H1 (cell line): ENCODE measurements at regions not wholly inside any gene's neighbourhood (a gene's known extent, or its start where the extent isn't known, plus 50 kb on each side); places are given as distances from the start of the nearest gene placed in this dataset.
"Not testable (repeated sequence)": the region's sequence is repeated elsewhere in the genome, so short reads cannot be mapped to it uniquely, and the experiment has no call there.

ENCODE experiments used
- CTCF ChIA-PET: fragments of 300-600 bp; sonication (Branson Sonifier 250); formaldehyde crosslinking; loops from one replicate; lab custom pipeline; 2021; ENCODE audit not compliant: partially characterized antibody; lab: Charles Lee
- POLR2A ChIA-PET: fragments of 300-600 bp; sonication (Branson Sonifier 250); formaldehyde crosslinking; loops from one replicate; lab custom pipeline; 2021; ENCODE audit warnings: inconsistent platforms; ENCODE audit not compliant: partially characterized antibody; lab: Charles Lee
- DNase-seq, 2 experiments: peaks; one replicate each; pipeline versions ENCODE4 v3.0.0 to v3.0.0-alpha.2; 2010 to 2022; ENCODE audit warnings: low spot score in 2 of 2, low read depth in 1 of 2, mixed read lengths in 1 of 2
- FAIRE-seq: peaks from 2 replicates; lab custom pipeline; 2011; peaks lifted over from hg19 to GRCh38; lab: Jason Lieb, UNC
- H2AFZ ChIP-seq: 2 replicates; pipeline ENCODE4 v1.8.1; 2012; ENCODE audit warnings: low read length, inconsistent platforms
- H2AK5ac ChIP-seq: 2 replicates; pipeline ENCODE4 v1.6.1; 2013; ENCODE audit warnings: low read depth, low read length
- H2BK120ac ChIP-seq: replicated peaks from 2 replicates; pipeline ENCODE3; 2013; ENCODE audit warnings: low read depth, low read length, inconsistent platforms
- H2BK12ac ChIP-seq: 2 replicates; pipeline ENCODE4 v1.6.1; 2013; ENCODE audit warnings: low read depth, low read length
- H2BK15ac ChIP-seq: 2 replicates; pipeline ENCODE4 v1.6.1; 2013; ENCODE audit warnings: low read length
- H2BK20ac ChIP-seq: 2 replicates; pipeline ENCODE4 v1.6.1; 2013; ENCODE audit warnings: low read length
- H2BK5ac ChIP-seq: 2 replicates; pipeline ENCODE4 v1.6.1; 2013; ENCODE audit warnings: low read depth, low read length
- H3K14ac ChIP-seq: 2 replicates; pipeline ENCODE4 v1.6.1; 2013; ENCODE audit warnings: inconsistent platforms; ENCODE audit not compliant: insufficient read length
- H3K18ac ChIP-seq: 2 replicates; pipeline ENCODE4 v1.6.1; 2013; ENCODE audit warnings: low read length; ENCODE audit errors: extremely low read depth
- H3K23ac ChIP-seq: 2 replicates; pipeline ENCODE4 v1.6.1; 2013; ENCODE audit warnings: inconsistent platforms; ENCODE audit not compliant: insufficient read length
- H3K23me2 ChIP-seq: 2 replicates; pipeline ENCODE4 v1.6.1; 2013; ENCODE audit warnings: low read depth, low read length
- H3K27ac ChIP-seq: 2 replicates; pipeline ENCODE4 v1.6.1; 2011; ENCODE audit warnings: low read depth, low read length, inconsistent platforms
- H3K27me3 ChIP-seq, 4 experiments: replicated peaks in 1 of 4; 1 replicate in 1 of 4; 2 replicates in 3 of 4; pipeline versions ENCODE4 v1.6.1 to v1.8.1; 2011 to 2013; ENCODE audit warnings: low read length in 3 of 4, mild to moderate bottlenecking in 3 of 4, inconsistent platforms in 2 of 4, mixed read lengths in 2 of 4, moderate library complexity in 1 of 4; ENCODE audit not compliant: control insufficient read depth in 3 of 4, insufficient read depth in 3 of 4; ENCODE audit errors: extremely low read depth in 1 of 4
- H3K36me3 ChIP-seq, 4 experiments: 2 replicates each; pipeline versions ENCODE4 v1.6.1 to v1.8.1; 2011 to 2013; ENCODE audit warnings: mild to moderate bottlenecking in 4 of 4, low read length in 3 of 4, moderate library complexity in 2 of 4, control low read depth in 1 of 4, inconsistent platforms in 1 of 4; ENCODE audit not compliant: insufficient read depth in 4 of 4, control insufficient read depth in 2 of 4
- H3K4ac ChIP-seq: replicated peaks from 2 replicates; pipeline ENCODE3; 2013; ENCODE audit warnings: low read length, low read depth, mixed read lengths, inconsistent platforms; ENCODE audit not compliant: insufficient read length
- H3K4me1 ChIP-seq, 4 experiments: replicated peaks in 1 of 4; 1 replicate in 1 of 4; 2 replicates in 3 of 4; pipeline versions ENCODE4 v1.6.1 to v1.8.1; 2011 to 2013; ENCODE audit warnings: low read length in 3 of 4, inconsistent platforms in 2 of 4, mixed read lengths in 1 of 4; ENCODE audit not compliant: insufficient read depth in 4 of 4, control insufficient read depth in 3 of 4
- H3K4me2 ChIP-seq, 2 experiments: 2 replicates each; pipeline versions ENCODE4 v1.6.1 to v1.8.1; 2011 to 2013; ENCODE audit warnings: low read depth in 2 of 2, low read length in 2 of 2, control low read depth in 1 of 2, inconsistent platforms in 1 of 2, mild to moderate bottlenecking in 1 of 2; ENCODE audit not compliant: insufficient read depth in 1 of 2
- H3K4me3 ChIP-seq, 4 experiments: fragments of 200-600, 300-600 bp in 1 of 4; sonication (generic), shearing (Covaris generic), sonication (Bioruptor Twin) in 1 of 4; 2 replicates each; pipeline versions ENCODE4 v1.5.1 to v1.8.1; 2011 to 2016; ENCODE audit warnings: low read length in 4 of 4, low read depth in 3 of 4, control low read depth in 2 of 4, inconsistent platforms in 2 of 4, mild to moderate bottlenecking in 2 of 4, mixed read lengths in 1 of 4, moderate library complexity in 1 of 4; ENCODE audit not compliant: insufficient read depth in 2 of 4; ENCODE audit errors: extremely low read depth in 1 of 4
- H3K56ac ChIP-seq: replicated peaks from 2 replicates; pipeline ENCODE3; 2013; ENCODE audit warnings: low read depth, mild to moderate bottlenecking, mixed read lengths, low read length, inconsistent platforms; ENCODE audit not compliant: insufficient read length
- H3K79me1 ChIP-seq: 2 replicates; pipeline ENCODE4 v1.6.1; 2013; ENCODE audit warnings: low read depth, low read length, control low read depth
- H3K79me2 ChIP-seq, 2 experiments: 2 replicates each; pipeline versions ENCODE4 v1.6.1 to v1.8.1; 2012 to 2013; ENCODE audit warnings: low read length in 2 of 2, mild to moderate bottlenecking in 2 of 2, inconsistent platforms in 1 of 2; ENCODE audit not compliant: insufficient read depth in 2 of 2, control insufficient read depth in 1 of 2
- H3K9ac ChIP-seq, 4 experiments: replicated peaks in 1 of 4; 1 replicate in 1 of 4; 2 replicates in 3 of 4; pipeline versions ENCODE4 v1.6.1 to v1.8.1; 2011 to 2013; ENCODE audit warnings: low read depth in 3 of 4, low read length in 3 of 4, control low read depth in 2 of 4, mild to moderate bottlenecking in 2 of 4, moderate library complexity in 2 of 4, inconsistent platforms in 1 of 4; ENCODE audit errors: extremely low read depth in 1 of 4
- H3K9me3 ChIP-seq, 2 experiments: 2 replicates each; pipeline versions ENCODE4 v1.6.1 to v1.8.1; 2012 to 2013; ENCODE audit warnings: mild to moderate bottlenecking in 2 of 2, moderate library complexity in 2 of 2, control low read depth in 1 of 2, inconsistent platforms in 1 of 2, low read depth in 1 of 2, low read length in 1 of 2, mixed read lengths in 1 of 2; ENCODE audit not compliant: insufficient read depth in 2 of 2
- H4K20me1 ChIP-seq, 2 experiments: replicated peaks in 1 of 2; 2 replicates each; pipeline versions ENCODE3 to v1.8.1; 2011 to 2013; ENCODE audit warnings: inconsistent platforms in 2 of 2, low read length in 2 of 2, mild to moderate bottlenecking in 1 of 2; ENCODE audit not compliant: insufficient read depth in 2 of 2, control insufficient read depth in 1 of 2
- H4K5ac ChIP-seq: 2 replicates; pipeline ENCODE4 v1.6.1; 2013; ENCODE audit warnings: low read length, low read depth, mixed read lengths, inconsistent platforms; ENCODE audit not compliant: insufficient read length
- H4K8ac ChIP-seq: 2 replicates; pipeline ENCODE4 v1.8.0; 2013; ENCODE audit warnings: mild to moderate bottlenecking, moderate library complexity, low read length, inconsistent platforms; ENCODE audit not compliant: insufficient read depth; ENCODE audit errors: extremely low read depth
- H4K91ac ChIP-seq: replicated peaks from 2 replicates; pipeline ENCODE3; 2013; ENCODE audit warnings: low read length, mixed read lengths, inconsistent platforms; ENCODE audit not compliant: insufficient read length
- WGBS, 2 experiments: shearing (Covaris generic) in 1 of 2; methylation state at CpG; one replicate each; pipeline versions ENCODE4 v1.1.6 to v1.1.7; 2013 to 2015; ENCODE audit warnings: low lambda C conversion rate in 2 of 2, mixed read lengths in 2 of 2, inconsistent platforms in 1 of 2, low coverage in 1 of 2, missing lambda C conversion rate in 1 of 2; ENCODE audit not compliant: insufficient replicate concordance in 2 of 2, insufficient coverage in 1 of 2, insufficient read length in 1 of 2; ENCODE audit errors: extremely low coverage in 1 of 2, missing lambda C conversion rate in 1 of 2; 5-methylcytosine and 5-hydroxymethylcytosine counted together

- POLR2A ChIA-PET, DNase-seq: not testable (repeated sequence)
- 71% methylated on average over 3 of the region's 4 CpGs; no CpG with 5 or more reads in 1 of the 2 experiments for WGBS, 2 experiments
Measured at GRCh38 chr16:32847379-32847778, 171.4 kb upstream of the TP53TG3 start.

DNA sequence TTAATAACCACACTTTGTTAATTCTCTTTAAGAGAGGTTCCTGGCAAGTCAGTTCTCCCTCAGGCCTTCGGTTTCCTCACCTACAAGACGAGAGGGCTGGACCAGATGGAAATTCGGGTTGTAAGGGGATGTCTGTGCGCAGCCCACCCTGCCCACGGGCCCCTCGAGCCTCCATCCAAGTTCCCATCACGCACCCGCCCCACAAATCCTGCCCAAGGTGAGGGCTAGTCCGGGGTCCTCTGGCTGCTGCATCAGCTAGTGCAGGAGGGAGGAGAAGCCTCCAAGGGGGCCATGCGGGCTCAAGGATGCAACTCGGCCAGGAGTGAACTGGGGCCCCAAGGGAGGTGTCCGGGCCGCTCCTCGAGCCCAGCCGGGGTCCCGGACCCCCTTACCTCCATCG lies 169.6 kb upstream of the TP53TG3 start:
- DNase-seq, H4K91ac ChIP-seq, POLR2A ChIA-PET, H3K18ac ChIP-seq, H2BK5ac ChIP-seq, H2BK20ac ChIP-seq, H3K79me1 ChIP-seq, H2BK15ac ChIP-seq, H4K8ac ChIP-seq, H3K9ac ChIP-seq, FAIRE-seq, H2AFZ ChIP-seq, H4K5ac ChIP-seq, H3K4ac ChIP-seq, H3K4me1 ChIP-seq, H3K27me3 ChIP-seq, H3K14ac ChIP-seq, H2BK12ac ChIP-seq, H4K20me1 ChIP-seq, H3K56ac ChIP-seq, H2AK5ac ChIP-seq, H3K4me3 ChIP-seq, H3K36me3 ChIP-seq, H3K79me2 ChIP-seq, H3K23me2 ChIP-seq, H3K23ac ChIP-seq, H2BK120ac ChIP-seq, CTCF ChIA-PET, H3K4me2 ChIP-seq, H3K9me3 ChIP-seq, H3K27ac ChIP-seq: not testable (repeated sequence)
- no CpG with 5 or more reads among the region's 17 CpGs for WGBS, 2 experiments

More at GRCh38 chr16:32847379-32847778, 171.4 kb upstream of the TP53TG3 start:
- H3K9me3 ChIP-seq, H3K27me3 ChIP-seq, H2BK120ac ChIP-seq, H4K91ac ChIP-seq, H3K18ac ChIP-seq, FAIRE-seq, H3K27ac ChIP-seq, H2AFZ ChIP-seq, H3K79me2 ChIP-seq, H3K4me2 ChIP-seq, H4K5ac ChIP-seq, H3K4me3 ChIP-seq, H2AK5ac ChIP-seq, H3K4me1 ChIP-seq, H3K4ac ChIP-seq, H2BK5ac ChIP-seq, H2BK12ac ChIP-seq, H4K8ac ChIP-seq, H3K56ac ChIP-seq, H2BK15ac ChIP-seq, H3K36me3 ChIP-seq, H3K14ac ChIP-seq, H3K23ac ChIP-seq, CTCF ChIA-PET, H2BK20ac ChIP-seq, H4K20me1 ChIP-seq, H3K79me1 ChIP-seq, H3K9ac ChIP-seq, H3K23me2 ChIP-seq: not testable (repeated sequence)
